ENCODE measurements at regions not wholly inside any gene's neighbourhood (a gene's known extent, or its start where the extent isn't known, plus 50 kb on each side); places are given as distances from the start of the nearest gene placed in this dataset.

- no peak for DNase-seq (ENCODE audit: low read depth)
These were observed 239.2 kb upstream of the LARGE1 start for GRCh38 chr22:34159491-34159890.

- DNase-seq (ENCODE audit: low read depth), result no peak
These were observed 240.0 kb upstream of the LARGE1 start for GRCh38 chr22:34160141-34160783.

GRCh38 chr22:34161431-34162123, 241.3 kb upstream of the LARGE1 start:
- no peak for DNase-seq (ENCODE audit: low read depth)

- no peak for DNase-seq (ENCODE audit: low read depth)
These were observed 278.7 kb upstream of the LARGE1 start for GRCh38 chr22:34198976-34199375.

- no peak for DNase-seq (ENCODE audit: low read depth)
These were observed 290.0 kb upstream of the LARGE1 start for GRCh38 chr22:34210301-34210700.

- DNase-seq (ENCODE audit: low read depth), result no peak
These were observed 294.1 kb upstream of the LARGE1 start for GRCh38 chr22:34214372-34214771.

GRCh38 chr22:34225278-34225677, 305.0 kb upstream of the LARGE1 start:
- no peak for DNase-seq (ENCODE audit: low read depth)

GRCh38 chr22:34236527-34236926, 316.3 kb upstream of the LARGE1 start:
- no peak for DNase-seq (ENCODE audit: low read depth)

- DNase-seq (ENCODE audit: low read depth), result no peak
These were observed 319.1 kb upstream of the LARGE1 start for GRCh38 chr22:34239421-34239820.

- DNase-seq (ENCODE audit: low read depth), result no peak
These were observed 322.7 kb upstream of the LARGE1 start for GRCh38 chr22:34243023-34243422.

- DNase-seq (ENCODE audit: low read depth), result no peak
These were observed 334.8 kb upstream of the LARGE1 start for GRCh38 chr22:34255042-34255441.

GRCh38 chr22:34278121-34278520, 357.8 kb upstream of the LARGE1 start:
- DNase-seq (ENCODE audit: low read depth), result no peak

- DNase-seq (ENCODE audit: low read depth), result no peak
These were observed 361.5 kb upstream of the LARGE1 start for GRCh38 chr22:34281738-34282137.

- DNase-seq (ENCODE audit: low read depth), result no peak
These were observed 363.6 kb upstream of the LARGE1 start for GRCh38 chr22:34283844-34284243.

- DNase-seq (ENCODE audit: low read depth), result no peak
These were observed 373.0 kb upstream of the LARGE1 start for GRCh38 chr22:34293324-34293723.

GRCh38 chr22:34294476-34294875, 374.2 kb upstream of the LARGE1 start:
- DNase-seq (ENCODE audit: low read depth), result no peak

- DNase-seq (ENCODE audit: low read depth), result no peak
These were observed 374.7 kb upstream of the LARGE1 start for GRCh38 chr22:34294986-34295385.

- DNase-seq (ENCODE audit: low read depth), result no peak
These were observed 376.2 kb upstream of the LARGE1 start for GRCh38 chr22:34296461-34296860.

- DNase-seq (ENCODE audit: low read depth), result no peak
These were observed 377.4 kb upstream of the LARGE1 start for GRCh38 chr22:34297536-34298120.

GRCh38 chr22:34299496-34299895, 379.2 kb upstream of the LARGE1 start:
- DNase-seq (ENCODE audit: low read depth), result no peak

GRCh38 chr22:34301569-34301968, 381.3 kb upstream of the LARGE1 start:
- DNase-seq (ENCODE audit: low read depth), result no peak

GRCh38 chr22:34303656-34304055, 383.4 kb upstream of the LARGE1 start:
- DNase-seq (ENCODE audit: low read depth), result no peak

GRCh38 chr22:34306361-34306760, 386.1 kb upstream of the LARGE1 start:
- DNase-seq (ENCODE audit: low read depth), result no peak

- DNase-seq (ENCODE audit: low read depth), result no peak
These were observed 387.8 kb upstream of the LARGE1 start for GRCh38 chr22:34308101-34308500.
